ENCODE measurements at regions not wholly inside any gene's neighbourhood (a gene's known extent, or its start where the extent isn't known, plus 50 kb on each side); places are given as distances from the start of the nearest gene placed in this dataset. TPM values are rescaled to one million over a fixed set of nuclear protein-coding genes. Genes with fewer than 3 reads are reported as not detected.

DNA sequence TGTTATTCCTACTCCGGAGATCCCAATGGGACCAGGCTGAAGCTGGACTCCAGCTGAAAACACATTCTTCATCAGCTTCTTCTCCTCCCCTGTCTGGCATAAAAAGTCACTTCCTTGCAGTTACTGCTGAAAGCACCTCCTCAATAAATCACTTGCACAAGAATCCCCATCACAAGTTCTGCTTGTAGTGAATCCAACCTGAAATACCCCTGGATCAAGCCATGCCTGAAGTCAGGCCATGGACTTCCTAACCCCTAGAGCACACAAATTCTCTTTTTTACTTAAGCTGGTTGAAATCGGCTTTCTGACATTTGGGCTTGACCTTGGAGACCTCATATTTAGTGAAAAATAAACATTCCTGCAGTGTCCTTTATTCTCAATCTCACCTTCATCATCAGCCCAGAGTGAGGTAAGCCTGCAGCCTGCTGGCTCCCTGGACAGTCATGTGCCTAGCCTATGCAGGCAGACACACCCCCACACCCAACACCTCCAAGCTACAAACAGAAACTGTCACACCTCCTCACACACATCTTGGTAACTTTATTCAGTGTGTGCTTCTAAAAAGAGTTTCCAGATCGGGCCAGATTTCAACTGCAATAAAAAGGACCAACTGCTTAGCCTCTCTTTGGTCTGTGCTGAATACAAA is 51.5 kb upstream of the PTPRT start:
- Histone ChIP-seq H3K36me3 (replicated peaks; ENCODE audit: insufficient read depth, low read depth) (no peaks in the 10 kb centered on the region), H3K79me2 (no peaks in the 10 kb centered on the region), H3K9me3 (ENCODE audit: low read depth) (no peaks in the 10 kb centered on the region), H4K20me1 (ENCODE audit: insufficient read depth, poor library complexity, severe bottlenecking) (no peaks in the 10 kb centered on the region), H3K27ac (no peak overlapping the region), H3K4me3 (no peak overlapping the region), H2AFZ (no peak overlapping the region), H3K9me2 (replicated peaks; ENCODE audit: insufficient read depth) (no peaks in the 10 kb centered on the region), H3K4me2 (no peak overlapping the region), H3K27me3 (no peaks in the 10 kb centered on the region), H3K4me1 (ENCODE audit: insufficient read depth) (no peaks in the 10 kb centered on the region)
- no peak for DNase-seq (ENCODE audit: low spot score)
- no peak for TF ChIP-seq CTCF (IDR thresholded peaks at IDR 0.05; ENCODE audit: poor library complexity)
- no peak for TF ChIP-seq EZH2phosphoT487 (IDR thresholded peaks at IDR 0.05; ENCODE audit: low read depth, severe bottlenecking, unreplicated experiment)
- no peak for TF ChIP-seq EZH2 (IDR thresholded peaks at IDR 0.05; ENCODE audit: borderline replicate concordance)
- 68% methylated on average over 3 of the region's 3 CpGs for WGBS (ENCODE audit: low lambda C conversion rate, missing lambda C conversion rate)

Small RNAs in the stretch of these regions (small RNA-seq; reads per million reads assigned to genes)
- gene RF00426, result not detected

All from hepatocyte (in vitro differentiated cells).